Sigmoid colon (tissue), 4 donors: ENCODE measurements at regions not wholly inside any gene's neighbourhood (a gene's known extent, or its start where the extent isn't known, plus 50 kb on each side); places are given as distances from the start of the nearest gene placed in this dataset.

ENCODE experiments used
- EP300 ChIP-seq, 4 donors: sonication (generic); formaldehyde crosslinking; IDR thresholded peaks; one replicate each; pipeline ENCODE4 v1.6.1; 2017; ENCODE audit warnings: antibody characterized with exemption in 4 of 4
- POLR2A ChIP-seq, 2 donors: fragments of 450-650 bp; IDR thresholded peaks; one replicate each; pipeline ENCODE4 v1.6.1; 2016; ENCODE audit warnings: antibody characterized with exemption in 2 of 2, mild to moderate bottlenecking in 2 of 2, moderate library complexity in 2 of 2
- POLR2AphosphoS5 ChIP-seq, 4 donors: sonication (generic); formaldehyde crosslinking; IDR thresholded peaks; one replicate each; pipeline ENCODE4 v1.6.1; 2017; ENCODE audit warnings: antibody characterized with exemption in 4 of 4
- TF ChIP-seq, protein P1 (sequence below), 4 experiments: fragments of 450-650 bp in 3 of 4; fragments of 200-600 bp in 1 of 4; IDR thresholded peaks; one replicate each; pipeline ENCODE4 v1.5.1; 2016 to 2019; ENCODE audit warnings: antibody characterized with exemption in 4 of 4, mild to moderate bottlenecking in 3 of 4, moderate library complexity in 2 of 4

DNA sequence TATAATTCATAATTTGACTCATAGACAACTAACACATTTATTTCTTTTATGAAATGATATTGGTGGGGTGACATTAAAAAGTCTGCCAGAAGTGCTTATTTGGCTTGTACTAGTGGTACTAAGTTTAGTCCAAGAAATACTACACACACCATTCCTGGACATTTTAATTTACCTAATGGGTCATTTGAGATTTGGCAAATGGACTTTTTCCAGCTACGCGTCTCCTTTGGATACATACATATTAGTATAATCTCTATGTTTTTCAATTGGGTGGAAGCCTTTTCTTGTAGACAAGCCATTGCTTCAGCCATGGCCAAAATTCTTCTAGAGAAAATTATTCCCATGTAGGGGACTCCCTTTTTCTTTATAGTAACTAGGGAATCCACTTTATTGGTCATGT lies 968.5 kb downstream of the C4orf33 start:
- TF ChIP-seq EP300 (IDR thresholded peaks at IDR 0.05) = no peak
- TF ChIP-seq, protein P1, sequence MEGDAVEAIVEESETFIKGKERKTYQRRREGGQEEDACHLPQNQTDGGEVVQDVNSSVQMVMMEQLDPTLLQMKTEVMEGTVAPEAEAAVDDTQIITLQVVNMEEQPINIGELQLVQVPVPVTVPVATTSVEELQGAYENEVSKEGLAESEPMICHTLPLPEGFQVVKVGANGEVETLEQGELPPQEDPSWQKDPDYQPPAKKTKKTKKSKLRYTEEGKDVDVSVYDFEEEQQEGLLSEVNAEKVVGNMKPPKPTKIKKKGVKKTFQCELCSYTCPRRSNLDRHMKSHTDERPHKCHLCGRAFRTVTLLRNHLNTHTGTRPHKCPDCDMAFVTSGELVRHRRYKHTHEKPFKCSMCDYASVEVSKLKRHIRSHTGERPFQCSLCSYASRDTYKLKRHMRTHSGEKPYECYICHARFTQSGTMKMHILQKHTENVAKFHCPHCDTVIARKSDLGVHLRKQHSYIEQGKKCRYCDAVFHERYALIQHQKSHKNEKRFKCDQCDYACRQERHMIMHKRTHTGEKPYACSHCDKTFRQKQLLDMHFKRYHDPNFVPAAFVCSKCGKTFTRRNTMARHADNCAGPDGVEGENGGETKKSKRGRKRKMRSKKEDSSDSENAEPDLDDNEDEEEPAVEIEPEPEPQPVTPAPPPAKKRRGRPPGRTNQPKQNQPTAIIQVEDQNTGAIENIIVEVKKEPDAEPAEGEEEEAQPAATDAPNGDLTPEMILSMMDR (IDR thresholded peaks at IDR 0.05) = no peak
- TF ChIP-seq POLR2A (IDR thresholded peaks at IDR 0.05) = no peak
- TF ChIP-seq POLR2AphosphoS5 (IDR thresholded peaks at IDR 0.05) = no peak
